NT2/D1 (cell line): ENCODE measurements at regions not wholly inside any gene's neighbourhood (a gene's known extent, or its start where the extent isn't known, plus 50 kb on each side); places are given as distances from the start of the nearest gene placed in this dataset.

Experiments
- DNase-seq: peaks from one replicate; pipeline ENCODE4 v3.0.0-alpha.2; 2011; ENCODE audit warnings: low read depth, low spot score
- H3K27me3 ChIP-seq: 2 replicates; pipeline ENCODE4 v1.6.0; 2011; ENCODE audit warnings: mild to moderate bottlenecking; ENCODE audit not compliant: insufficient read length, insufficient read depth
- H3K36me3 ChIP-seq: 2 replicates; pipeline ENCODE4 v1.6.1; 2011; ENCODE audit warnings: mild to moderate bottlenecking, low read length, mixed read lengths; ENCODE audit not compliant: insufficient read depth, insufficient read length
- H3K4me1 ChIP-seq: 2 replicates; pipeline ENCODE4 v1.5.1; 2011; ENCODE audit not compliant: insufficient read depth, insufficient read length
- H3K4me3 ChIP-seq: 2 replicates; pipeline ENCODE4 v1.5.1; 2011; ENCODE audit warnings: low read depth; ENCODE audit not compliant: insufficient read length
- H3K9ac ChIP-seq: 2 replicates; pipeline ENCODE4 v1.6.0; 2011; ENCODE audit warnings: low read depth; ENCODE audit not compliant: insufficient read length
- H3K9me3 ChIP-seq: 2 replicates; pipeline ENCODE4 v1.5.1; 2011; ENCODE audit warnings: mild to moderate bottlenecking, low read length; ENCODE audit not compliant: insufficient read depth
- SUZ12 ChIP-seq: IDR thresholded peaks from 2 replicates; pipeline ENCODE4 v1.6.1; 2011; ENCODE audit not compliant: insufficient read length, insufficient read depth; ENCODE audit errors: extremely low read depth
- YY1 ChIP-seq: IDR thresholded peaks from 2 replicates; pipeline ENCODE4 v1.6.1; 2011; ENCODE audit not compliant: insufficient read length, insufficient read depth
- ZNF274 ChIP-seq: IDR thresholded peaks from 2 replicates; pipeline ENCODE4 v1.6.1; 2011; ENCODE audit warnings: mild to moderate bottlenecking, low read depth, low read length

DNA sequence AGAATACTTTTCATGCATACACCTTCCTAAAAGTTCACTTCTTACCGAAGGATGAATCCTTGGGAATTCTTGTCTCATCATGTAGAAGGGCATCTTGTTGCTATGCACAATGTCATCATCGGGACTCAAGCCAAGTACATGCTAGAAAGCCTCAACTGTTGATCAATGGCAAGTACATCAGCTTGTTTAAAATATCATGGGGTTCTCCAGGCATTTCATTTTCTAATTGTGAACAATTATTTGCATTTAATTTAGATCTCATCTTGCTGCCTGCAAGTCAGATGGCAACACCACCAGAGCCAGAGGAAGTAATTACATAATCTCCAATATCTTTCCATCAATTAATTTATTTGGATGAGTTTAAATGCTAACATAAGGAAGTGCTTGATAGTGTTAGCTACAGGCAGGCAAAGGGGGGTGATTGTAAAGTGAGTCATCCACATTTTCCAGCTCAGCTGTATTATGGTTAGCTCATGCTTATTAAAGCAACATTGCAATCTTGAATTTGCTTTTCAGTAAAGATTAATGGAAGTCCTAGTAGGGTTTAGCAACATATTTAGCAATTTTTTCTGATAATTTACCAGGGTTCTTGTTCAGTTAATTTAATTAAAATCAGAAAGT, 356.5 kb downstream of the CBLL2 start:
- no peak overlapping the region for H3K9ac ChIP-seq
- no peak for DNase-seq

DNA sequence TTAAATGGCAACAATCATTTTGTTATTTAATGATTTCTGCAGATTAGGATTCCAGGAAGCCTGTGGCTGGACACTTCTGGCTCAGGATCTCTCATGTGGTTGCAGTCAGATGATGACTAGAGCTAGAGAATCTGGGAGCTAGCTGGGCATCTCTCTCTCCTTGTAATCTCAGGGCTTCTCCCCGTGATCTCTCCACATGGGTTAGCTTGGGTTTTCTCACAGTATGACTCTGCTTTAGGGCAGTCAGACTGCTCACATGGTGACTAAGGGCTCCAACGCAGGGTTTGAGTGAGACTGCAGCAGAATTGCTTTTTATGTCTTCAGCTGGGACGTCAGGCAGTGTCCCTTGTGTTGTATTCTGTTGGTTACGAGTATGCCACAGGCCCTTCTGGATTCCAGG, 361.4 kb downstream of the CBLL2 start:
- H3K27me3 ChIP-seq = no peaks in the 10 kb centered on the region
- no peaks in the 10 kb centered on the region for H3K9me3 ChIP-seq
- H3K4me1 ChIP-seq = no peaks in the 10 kb centered on the region
- DNase-seq = no peak
- no peaks in the 10 kb centered on the region for H3K36me3 ChIP-seq
- no peak overlapping the region for H3K4me3 ChIP-seq
- H3K9ac ChIP-seq = no peak overlapping the region
- no peak for TF ChIP-seq YY1

More for the DNA sequence above, 356.5 kb downstream of the CBLL2 start:
- H3K4me3 ChIP-seq = no peak overlapping the region
- no peaks in the 10 kb centered on the region for H3K27me3 ChIP-seq
- H3K36me3 ChIP-seq = no peaks in the 10 kb centered on the region
- H3K4me1 ChIP-seq = no peaks in the 10 kb centered on the region
- H3K9me3 ChIP-seq = no peaks in the 10 kb centered on the region
- TF ChIP-seq SUZ12 = no peak
- no peak for TF ChIP-seq YY1
- TF ChIP-seq ZNF274 = no peak

DNA sequence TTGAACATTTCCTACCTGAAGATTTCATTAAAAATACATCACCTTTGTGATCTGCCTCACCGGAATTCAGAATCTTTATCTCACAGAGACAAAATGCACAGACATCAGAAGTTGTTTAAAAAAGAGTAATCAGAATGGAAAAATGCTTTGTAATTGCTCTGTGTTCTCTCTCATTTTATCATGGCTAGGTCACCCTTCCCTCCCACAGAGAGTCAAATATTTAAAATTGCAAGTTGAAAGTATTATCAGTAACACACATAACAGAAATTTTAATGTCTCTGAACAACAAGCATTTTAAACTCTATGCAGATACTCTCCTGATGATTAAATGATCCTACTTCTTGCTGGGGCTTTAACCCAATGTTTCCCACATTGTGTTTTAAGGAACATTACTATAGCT, 362.0 kb downstream of the CBLL2 start:
- no peak overlapping the region for H3K9ac ChIP-seq
- no peaks in the 10 kb centered on the region for H3K9me3 ChIP-seq
- no peak overlapping the region for H3K4me3 ChIP-seq
- no peaks in the 10 kb centered on the region for H3K4me1 ChIP-seq
- no peak for TF ChIP-seq YY1
- no peak for TF ChIP-seq ZNF274
- TF ChIP-seq SUZ12 = no peak
- H3K27me3 ChIP-seq = no peaks in the 10 kb centered on the region
- H3K36me3 ChIP-seq = no peaks in the 10 kb centered on the region
- no peak for DNase-seq

DNA sequence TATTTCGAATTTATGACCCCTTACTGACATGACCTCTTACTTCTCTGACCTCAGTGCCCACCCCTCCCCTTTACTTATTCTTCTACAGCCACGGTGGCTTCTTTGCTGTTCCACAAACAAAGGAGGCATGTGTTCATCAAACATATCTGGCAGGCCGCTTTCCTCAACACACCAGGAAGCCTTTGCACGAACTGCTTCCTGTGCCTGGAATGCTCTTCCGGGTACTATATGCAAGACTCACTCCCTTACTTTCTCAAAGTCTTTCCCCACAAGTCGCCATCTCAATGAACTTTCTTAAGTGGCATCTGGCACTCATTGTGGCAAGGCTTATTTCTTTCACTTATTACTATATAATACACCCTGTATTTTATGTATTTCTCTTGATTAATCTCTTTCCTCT, 351.5 kb upstream of the DDX53 start:
- DNase-seq = no peak
- Histone ChIP-seq H3K9ac (no peak overlapping the region), H3K4me1 (no peaks in the 10 kb centered on the region), H3K4me3 (no peak overlapping the region), H3K9me3 (no peaks in the 10 kb centered on the region), H3K36me3 (no peaks in the 10 kb centered on the region), H3K27me3 (no peaks in the 10 kb centered on the region)
- TF ChIP-seq YY1 (no peak), SUZ12 (no peak), ZNF274 (no peak)

DNA sequence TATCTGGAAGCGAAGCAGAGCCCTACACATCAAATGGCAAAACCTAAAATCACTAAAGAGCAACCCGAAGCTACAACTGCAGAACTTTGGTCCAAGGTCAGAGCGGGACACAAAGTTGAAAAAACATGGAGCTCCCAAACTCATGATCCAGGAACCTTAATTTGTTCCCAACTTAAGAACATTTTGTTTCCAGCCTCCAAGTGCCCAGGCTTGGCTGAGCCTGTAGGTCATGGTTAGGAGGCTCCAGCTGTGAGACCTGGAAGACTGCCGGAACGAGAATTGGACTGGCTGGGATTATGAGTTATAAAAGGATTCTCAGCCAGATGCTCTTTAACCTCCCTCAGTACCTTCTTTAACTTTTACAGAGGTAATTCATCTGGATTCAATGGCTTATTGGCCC, 349.1 kb upstream of the DDX53 start:
- TF ChIP-seq SUZ12 = no peak
- TF ChIP-seq YY1 = no peak
- no peak for TF ChIP-seq ZNF274
- no peak for DNase-seq

DNA sequence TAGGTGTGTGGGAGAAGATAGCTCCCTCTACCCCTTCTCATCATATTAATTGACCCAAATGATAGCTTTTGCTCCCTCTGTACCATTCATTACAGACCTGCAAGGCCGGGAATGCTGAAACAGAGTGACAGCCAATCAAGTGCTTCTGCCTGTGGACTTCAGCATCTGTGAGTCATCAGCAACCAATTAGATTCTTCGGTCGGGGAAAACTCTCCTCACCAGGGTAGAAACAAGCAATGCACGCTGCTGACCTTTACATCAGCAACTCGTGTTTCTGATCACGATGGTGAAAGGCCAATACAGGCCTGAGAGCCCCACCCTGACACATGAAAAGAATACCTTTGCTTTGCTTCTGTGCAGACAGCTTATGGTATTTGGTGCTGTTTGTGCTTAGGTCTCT, 347.2 kb upstream of the DDX53 start:
- H3K9ac ChIP-seq = no peak overlapping the region
- no peak for DNase-seq
- TF ChIP-seq ZNF274 = no peak
- no peak for TF ChIP-seq SUZ12
- TF ChIP-seq YY1 = no peak
- H3K4me1 ChIP-seq = no peaks in the 10 kb centered on the region
- no peaks in the 10 kb centered on the region for H3K9me3 ChIP-seq
- H3K4me3 ChIP-seq = no peak overlapping the region
- H3K36me3 ChIP-seq = no peaks in the 10 kb centered on the region
- H3K27me3 ChIP-seq = no peaks in the 10 kb centered on the region

More for the DNA sequence above, 349.1 kb upstream of the DDX53 start:
- H3K9me3 ChIP-seq = no peaks in the 10 kb centered on the region
- H3K9ac ChIP-seq = no peak overlapping the region
- no peak overlapping the region for H3K4me3 ChIP-seq
- H3K36me3 ChIP-seq = no peaks in the 10 kb centered on the region
- no peaks in the 10 kb centered on the region for H3K4me1 ChIP-seq
- no peaks in the 10 kb centered on the region for H3K27me3 ChIP-seq

DNA sequence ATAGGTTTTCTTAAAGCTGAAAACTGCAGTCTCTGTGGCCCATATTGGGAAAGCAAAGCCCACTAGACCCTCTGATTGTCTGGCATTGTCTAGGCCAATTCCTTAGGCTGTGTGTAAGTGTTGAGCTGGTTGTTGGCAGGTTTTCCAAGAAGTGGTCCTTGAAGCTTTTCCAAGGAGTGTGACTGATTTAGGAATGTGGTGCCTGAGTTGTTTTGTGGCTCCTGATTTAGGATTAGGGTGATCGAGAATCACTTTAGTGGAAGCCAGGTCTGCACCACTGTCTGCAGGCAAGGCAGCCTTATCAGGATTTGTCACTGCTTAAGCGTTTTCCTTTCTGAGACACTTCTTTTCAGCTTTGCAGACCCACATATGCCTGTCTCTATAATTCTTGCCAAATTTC, 339.0 kb upstream of the DDX53 start:
- H3K27me3 ChIP-seq = no peaks in the 10 kb centered on the region
- no peak overlapping the region for H3K4me3 ChIP-seq
- DNase-seq = no peak
- H3K4me1 ChIP-seq = no peaks in the 10 kb centered on the region
- TF ChIP-seq YY1 = no peak
- no peak for TF ChIP-seq SUZ12
- no peak for TF ChIP-seq ZNF274
- no peaks in the 10 kb centered on the region for H3K36me3 ChIP-seq
- H3K9ac ChIP-seq = no peak overlapping the region
- no peaks in the 10 kb centered on the region for H3K9me3 ChIP-seq

DNA sequence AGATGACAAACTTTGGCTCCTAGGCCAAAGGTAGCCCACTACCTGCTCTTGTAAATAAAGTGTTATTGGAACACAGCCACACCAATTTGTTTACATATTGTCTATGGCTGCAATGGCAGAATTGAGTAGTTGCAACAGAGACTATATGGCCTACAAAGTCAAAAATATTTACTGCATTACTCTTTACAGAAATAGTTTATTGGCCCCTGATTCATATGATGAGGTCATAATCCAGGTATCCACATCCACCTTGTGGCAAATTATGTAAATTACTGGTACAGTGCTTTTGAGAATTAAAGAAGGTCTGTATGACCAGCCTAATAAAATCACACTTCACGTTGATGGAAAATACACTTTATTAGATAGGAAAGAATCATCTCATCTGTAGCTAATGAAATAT, 337.0 kb upstream of the DDX53 start:
- Histone ChIP-seq H3K27me3 (no peaks in the 10 kb centered on the region), H3K4me1 (no peaks in the 10 kb centered on the region), H3K9ac (no peak overlapping the region), H3K36me3 (no peaks in the 10 kb centered on the region), H3K4me3 (no peak overlapping the region), H3K9me3 (no peaks in the 10 kb centered on the region)
- DNase-seq = no peak
- TF ChIP-seq ZNF274 (no peak), YY1 (no peak), SUZ12 (no peak)
